NCI-H146 (cell line): ENCODE measurements at regions not wholly inside any gene's neighbourhood (a gene's known extent, or its start where the extent isn't known, plus 50 kb on each side); places are given as distances from the start of the nearest gene placed in this dataset.
"Not testable (repeated sequence)": the region's sequence is repeated elsewhere in the genome, so short reads cannot be mapped to it uniquely, and the experiment has no call there.

Experiments
- DNase-seq: peaks from one replicate; lab custom pipeline; 2025; lab: John Stamatoyannopoulos, UW

DNA sequence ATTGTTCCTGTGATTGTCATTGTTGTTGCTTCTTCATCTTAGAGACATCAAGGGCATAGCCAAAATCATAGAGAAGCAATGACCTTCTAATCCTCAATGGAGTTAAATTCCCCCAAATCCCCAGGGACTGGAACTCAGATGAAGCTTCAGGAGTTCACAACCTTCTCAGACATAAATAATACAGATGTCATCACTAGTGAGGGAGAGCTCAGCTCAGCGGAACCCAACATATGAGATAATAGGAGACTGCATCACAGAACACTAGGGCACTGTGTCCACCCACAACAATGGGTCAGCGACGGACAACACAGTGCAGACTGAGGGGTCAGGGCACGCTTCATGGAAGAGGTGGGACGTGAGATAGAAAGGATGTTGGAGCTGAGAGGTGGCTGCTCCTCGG lies 1290.4 kb upstream of the TMEM132C start:
- DNase-seq: no peak

- not testable (repeated sequence) for DNase-seq
Observed at GRCh38 chr12:126979564-126979963, 1287.4 kb upstream of the TMEM132C start.

GRCh38 chr12:126982707-126983106 lies 1284.3 kb upstream of the TMEM132C start:
- no peak for DNase-seq

DNA sequence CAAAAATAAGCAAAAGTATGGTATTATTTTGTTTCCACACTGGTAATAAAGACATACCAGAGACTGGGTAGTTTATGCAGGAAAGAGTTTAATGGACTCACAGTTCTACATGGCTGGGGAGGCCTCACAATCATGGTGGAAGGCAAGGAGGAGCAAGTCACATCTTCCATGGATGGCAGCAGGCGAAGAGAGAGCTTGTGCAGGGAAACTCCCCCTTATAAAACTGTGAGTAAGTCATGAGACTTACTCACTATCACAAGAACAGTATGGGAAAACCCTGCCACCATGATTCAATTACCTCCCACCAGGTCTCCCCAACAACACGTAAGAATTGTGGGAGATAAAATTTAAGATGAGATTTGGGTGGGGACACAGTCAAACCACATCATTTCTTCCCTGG lies 1283.2 kb upstream of the TMEM132C start:
- not testable (repeated sequence) for DNase-seq

- DNase-seq: not testable (repeated sequence)
Observed at GRCh38 chr12:126985663-126986062, 1281.3 kb upstream of the TMEM132C start.

- DNase-seq: no peak
Observed at GRCh38 chr12:126989532-126989931, 1277.4 kb upstream of the TMEM132C start.

- DNase-seq: no peak
Observed at GRCh38 chr12:126993898-126994297, 1273.1 kb upstream of the TMEM132C start.

DNA sequence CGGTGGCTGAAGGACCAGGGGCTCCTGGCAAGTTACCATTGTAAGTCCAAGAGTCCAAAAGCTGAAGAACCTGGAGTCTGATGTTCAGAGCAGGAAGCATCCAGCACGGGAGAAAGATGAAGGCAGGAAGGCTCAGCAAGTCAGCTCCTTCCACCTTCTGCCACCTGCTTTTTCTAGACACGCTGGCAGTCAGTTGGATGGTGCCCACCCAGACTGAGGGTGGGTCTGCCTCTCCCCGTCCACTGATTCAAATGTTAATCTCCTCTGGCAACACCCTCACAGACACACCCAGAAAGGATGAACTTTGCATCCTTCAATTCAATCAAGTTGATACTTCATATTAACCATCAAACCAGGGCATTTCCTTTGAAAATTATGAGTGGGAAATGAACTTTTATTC lies 1272.4 kb upstream of the TMEM132C start:
- DNase-seq: no peak

GRCh38 chr12:126998031-126998430 lies 1268.9 kb upstream of the TMEM132C start:
- no peak for DNase-seq

- DNase-seq: no peak
Observed at GRCh38 chr12:126998747-126999285, 1268.2 kb upstream of the TMEM132C start.

DNA sequence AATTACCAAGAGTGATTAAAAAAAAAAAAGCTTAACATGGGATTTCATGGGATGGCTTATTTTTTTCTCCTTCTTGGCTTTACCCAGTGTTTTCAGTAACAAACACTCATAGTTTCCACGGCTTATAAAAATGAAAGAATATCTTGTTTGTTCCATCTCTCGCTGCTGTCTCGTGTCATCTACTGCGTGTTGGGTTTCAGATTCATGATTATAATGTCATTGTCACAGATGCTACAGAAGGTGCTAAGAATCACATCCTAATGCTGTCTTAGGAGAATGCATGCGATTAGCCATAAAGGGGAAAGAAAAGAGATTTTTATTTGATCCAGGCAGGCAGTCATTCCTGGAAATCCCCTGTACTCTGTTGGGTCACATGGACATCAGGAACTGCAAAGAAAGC lies 1267.6 kb upstream of the TMEM132C start:
- no peak for DNase-seq

GRCh38 chr12:127005406-127005805 lies 1261.6 kb upstream of the TMEM132C start:
- no peak for DNase-seq

DNA sequence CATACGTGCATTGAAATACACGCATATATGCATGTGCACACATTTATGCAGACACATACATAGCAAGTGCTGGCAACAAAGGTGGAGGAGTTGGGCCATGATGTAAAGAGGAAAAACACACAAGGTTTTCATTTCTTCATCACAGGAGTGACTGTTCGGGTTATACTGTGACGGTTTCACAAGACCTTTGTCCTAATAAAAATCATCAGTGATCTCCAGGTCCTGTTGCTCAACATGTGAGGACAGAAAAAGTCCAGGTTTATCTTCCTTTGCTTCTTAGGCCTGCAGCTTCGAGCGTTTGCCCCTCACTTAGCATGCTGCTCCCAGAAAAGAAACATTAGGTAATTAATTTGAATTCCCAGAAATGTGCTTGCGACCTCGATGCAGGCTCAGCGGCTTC lies 1260.0 kb upstream of the TMEM132C start:
- DNase-seq: no peak

- no peak for DNase-seq
Observed at GRCh38 chr12:127008755-127009403, 1258.1 kb upstream of the TMEM132C start.

DNA sequence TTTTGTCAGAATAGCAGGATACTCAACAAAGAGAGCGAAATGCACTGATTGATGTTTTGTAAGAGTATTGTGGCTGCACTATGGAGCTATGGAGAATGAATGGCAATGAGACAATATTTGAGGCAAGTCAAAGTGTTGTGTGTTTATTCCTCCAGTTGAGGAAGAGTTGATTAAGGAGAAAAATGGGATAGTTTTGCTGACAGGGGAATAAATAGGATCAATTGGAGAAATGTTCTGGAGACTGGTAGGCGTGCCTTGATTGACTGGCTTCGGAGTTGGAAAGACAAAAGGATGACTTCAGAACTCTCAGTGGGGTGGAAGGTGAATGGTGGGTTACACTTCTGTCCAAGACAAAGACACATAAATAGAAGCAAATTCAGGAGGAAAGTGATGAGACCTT lies 1254.9 kb upstream of the TMEM132C start:
- DNase-seq: no peak

GRCh38 chr12:127013197-127013596 lies 1253.8 kb upstream of the TMEM132C start:
- no peak for DNase-seq

DNA sequence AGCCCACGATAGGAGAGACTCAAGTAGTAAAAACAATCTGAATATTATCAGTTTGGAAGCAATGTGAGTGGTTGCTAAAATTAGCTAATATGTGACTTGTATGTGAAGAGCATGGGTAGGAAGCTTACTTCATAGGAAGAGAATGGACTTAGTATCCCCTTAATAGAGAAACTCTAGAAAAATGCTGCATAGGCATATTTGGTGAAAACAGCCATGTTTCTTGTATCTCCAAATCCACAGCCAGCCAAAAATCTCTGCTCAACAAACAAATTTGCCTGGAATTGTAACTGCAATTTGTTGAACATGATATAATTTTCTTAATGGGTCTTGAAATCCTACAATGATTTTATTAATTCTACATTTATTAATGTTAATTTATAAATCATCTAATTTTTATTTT lies 1252.9 kb upstream of the TMEM132C start:
- DNase-seq: no peak

DNA sequence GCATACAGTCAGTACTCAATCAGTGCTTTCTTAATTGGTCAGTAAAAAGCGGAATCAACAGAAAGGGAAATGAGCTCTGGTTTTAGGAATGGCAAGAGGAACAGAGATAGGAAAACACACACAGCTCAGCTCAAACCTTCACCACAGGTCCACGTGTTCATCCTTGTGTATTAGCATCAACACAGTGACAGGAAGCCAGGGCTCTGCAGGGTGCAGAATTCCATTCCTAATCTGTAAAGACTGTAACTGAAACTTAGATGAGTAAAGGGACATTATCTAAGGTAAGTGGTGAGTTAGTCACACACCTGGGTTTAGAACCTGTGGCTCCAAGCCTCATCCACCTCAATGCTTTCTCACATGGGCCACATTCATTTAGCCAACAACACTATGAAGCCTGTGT lies 1242.2 kb upstream of the TMEM132C start:
- DNase-seq: no peak

DNA sequence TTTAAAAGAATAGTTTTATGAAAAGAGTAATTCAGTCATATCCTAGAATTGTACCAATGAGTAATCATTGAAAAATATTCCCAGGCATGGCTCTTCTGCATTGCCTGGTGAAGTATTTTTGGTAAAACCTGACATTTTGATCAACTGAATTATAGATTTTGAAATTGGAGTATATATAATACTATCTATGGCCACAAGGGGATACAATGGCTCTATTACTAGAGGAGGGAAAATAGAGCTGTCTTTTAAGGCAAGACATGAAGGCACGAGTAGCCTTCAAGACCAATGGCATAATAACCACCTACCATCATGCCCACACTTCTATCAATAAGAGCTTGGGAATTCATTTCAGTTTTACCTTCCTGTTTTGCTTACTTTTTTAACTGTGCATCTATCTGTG lies 1241.4 kb upstream of the TMEM132C start:
- DNase-seq: no peak

DNA sequence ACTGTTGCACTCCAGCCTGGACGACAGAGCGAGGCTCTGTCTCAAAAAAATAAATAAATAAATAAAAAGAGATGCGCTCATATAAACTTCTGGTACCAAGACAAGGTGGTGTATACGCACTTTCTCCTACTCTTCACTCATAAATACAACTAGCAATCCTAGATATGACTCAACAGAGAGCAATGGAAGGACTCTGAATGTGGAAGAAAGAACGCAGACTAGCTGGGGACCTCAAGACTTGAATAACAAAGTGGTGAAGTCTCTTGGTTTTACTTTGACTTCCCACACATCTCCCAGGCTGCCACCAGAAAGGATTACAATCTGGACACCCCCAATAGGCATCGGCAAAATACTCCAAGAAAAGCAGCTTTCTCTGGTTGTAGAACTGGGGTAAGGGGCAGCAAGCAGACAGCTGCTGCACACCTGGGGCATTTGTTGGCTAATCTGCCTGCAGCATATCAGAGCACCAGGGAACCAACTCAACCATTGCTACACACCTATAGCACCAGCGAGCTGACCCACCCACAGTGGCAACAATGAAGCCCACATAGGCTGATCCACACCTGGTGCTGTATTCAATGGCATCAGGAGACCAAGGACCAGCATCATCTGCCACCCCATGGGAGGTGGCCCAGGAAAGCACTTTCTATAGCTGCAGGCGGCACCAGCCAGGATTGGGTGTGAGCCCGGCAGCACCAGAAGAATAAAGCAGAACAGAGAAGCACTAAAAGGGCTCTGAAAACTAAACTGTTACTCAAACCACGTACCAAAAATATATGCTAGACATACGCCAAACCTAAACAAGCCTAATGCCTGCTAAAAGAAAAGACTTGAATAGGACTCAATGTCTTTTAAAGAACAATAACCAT lies 1231.7 kb upstream of the TMEM132C start:
- DNase-seq: peak; percentile 0

GRCh38 chr12:127038152-127038551 lies 1228.8 kb upstream of the TMEM132C start:
- DNase-seq: no peak

- DNase-seq: no peak
Observed at GRCh38 chr12:127038761-127039160, 1228.2 kb upstream of the TMEM132C start.

DNA sequence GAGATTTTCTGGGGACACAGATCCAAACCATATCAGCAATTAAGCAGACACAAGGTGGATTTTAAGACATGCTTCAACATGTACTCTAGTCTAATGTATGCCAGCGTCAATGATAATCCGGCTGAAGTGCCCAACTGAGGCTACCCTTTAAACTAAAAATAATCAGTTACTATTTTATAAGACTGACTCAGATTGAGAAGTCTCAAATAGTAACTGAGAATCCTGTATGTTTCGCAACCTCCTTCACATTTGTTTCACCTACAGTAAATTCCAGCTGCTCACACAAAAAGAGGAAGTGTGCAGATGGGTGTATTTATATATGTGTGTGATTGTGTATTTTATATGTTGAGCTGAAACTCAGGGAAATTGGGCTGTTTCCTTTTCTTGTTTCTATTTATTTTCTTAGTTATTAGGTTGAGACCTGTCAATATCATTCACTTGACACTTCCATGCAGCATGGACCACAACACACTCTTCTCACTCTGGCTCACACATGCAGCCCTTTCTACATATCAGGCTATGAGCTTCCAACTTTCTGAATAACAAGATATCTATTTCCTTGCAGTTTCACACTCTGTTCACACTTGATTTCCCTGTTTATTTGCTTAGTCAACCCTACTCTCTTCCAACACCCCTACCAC lies 1224.9 kb upstream of the TMEM132C start:
- no peak for DNase-seq
